ENCODE measurements at regions not wholly inside any gene's neighbourhood (a gene's known extent, or its start where the extent isn't known, plus 50 kb on each side); places are given as distances from the start of the nearest gene placed in this dataset.
"Not testable (repeated sequence)": the region's sequence is repeated elsewhere in the genome, so short reads cannot be mapped to it uniquely, and the experiment has no call there.

- no peaks in the 10 kb centered on the region for H3K9me3 ChIP-seq
- no peak overlapping the region for H3K27ac ChIP-seq
- intact Hi-C loops (cut with DNase I) = no loop called here
- TF ChIP-seq, protein P1, sequence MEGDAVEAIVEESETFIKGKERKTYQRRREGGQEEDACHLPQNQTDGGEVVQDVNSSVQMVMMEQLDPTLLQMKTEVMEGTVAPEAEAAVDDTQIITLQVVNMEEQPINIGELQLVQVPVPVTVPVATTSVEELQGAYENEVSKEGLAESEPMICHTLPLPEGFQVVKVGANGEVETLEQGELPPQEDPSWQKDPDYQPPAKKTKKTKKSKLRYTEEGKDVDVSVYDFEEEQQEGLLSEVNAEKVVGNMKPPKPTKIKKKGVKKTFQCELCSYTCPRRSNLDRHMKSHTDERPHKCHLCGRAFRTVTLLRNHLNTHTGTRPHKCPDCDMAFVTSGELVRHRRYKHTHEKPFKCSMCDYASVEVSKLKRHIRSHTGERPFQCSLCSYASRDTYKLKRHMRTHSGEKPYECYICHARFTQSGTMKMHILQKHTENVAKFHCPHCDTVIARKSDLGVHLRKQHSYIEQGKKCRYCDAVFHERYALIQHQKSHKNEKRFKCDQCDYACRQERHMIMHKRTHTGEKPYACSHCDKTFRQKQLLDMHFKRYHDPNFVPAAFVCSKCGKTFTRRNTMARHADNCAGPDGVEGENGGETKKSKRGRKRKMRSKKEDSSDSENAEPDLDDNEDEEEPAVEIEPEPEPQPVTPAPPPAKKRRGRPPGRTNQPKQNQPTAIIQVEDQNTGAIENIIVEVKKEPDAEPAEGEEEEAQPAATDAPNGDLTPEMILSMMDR (IDR thresholded peaks at IDR 0.05) = no peak
- ATAC-seq (no peak), DNase-seq (no peak)
- H3K4me1 ChIP-seq = no peaks in the 10 kb centered on the region
- H3K4me3 ChIP-seq = no peak overlapping the region
- no peaks in the 10 kb centered on the region for H3K27me3 ChIP-seq (ENCODE audit: low read depth)
- H3K36me3 ChIP-seq = no peaks in the 10 kb centered on the region
These were observed 102.6 kb upstream of the PPM1J start for GRCh38 chr1:112817555-112818373.

GRCh38 chr1:112815376-112815775 is 100.2 kb upstream of the PPM1J start:
- H3K9me3 ChIP-seq = no peaks in the 10 kb centered on the region
- intact Hi-C loops (cut with DNase I) = no loop called here
- TF ChIP-seq, protein P1 (IDR thresholded peaks at IDR 0.05) = no peak
- H3K27ac ChIP-seq = no peak overlapping the region
- H3K36me3 ChIP-seq = no peaks in the 10 kb centered on the region
- H3K4me3 ChIP-seq = no peak overlapping the region
- no peak for DNase-seq
- no peak for ATAC-seq
- no peaks in the 10 kb centered on the region for H3K27me3 ChIP-seq (ENCODE audit: low read depth)
- no peaks in the 10 kb centered on the region for H3K4me1 ChIP-seq

GRCh38 chr1:112814645-112815044 is 99.5 kb upstream of the PPM1J start:
- H3K9me3 ChIP-seq; ATAC-seq; H3K27ac ChIP-seq; intact Hi-C loops (cut with DNase I); DNase-seq; H3K36me3 ChIP-seq; H3K4me3 ChIP-seq; H3K4me1 ChIP-seq; H3K27me3 ChIP-seq (ENCODE audit: low read depth): not testable (repeated sequence)

DNA sequence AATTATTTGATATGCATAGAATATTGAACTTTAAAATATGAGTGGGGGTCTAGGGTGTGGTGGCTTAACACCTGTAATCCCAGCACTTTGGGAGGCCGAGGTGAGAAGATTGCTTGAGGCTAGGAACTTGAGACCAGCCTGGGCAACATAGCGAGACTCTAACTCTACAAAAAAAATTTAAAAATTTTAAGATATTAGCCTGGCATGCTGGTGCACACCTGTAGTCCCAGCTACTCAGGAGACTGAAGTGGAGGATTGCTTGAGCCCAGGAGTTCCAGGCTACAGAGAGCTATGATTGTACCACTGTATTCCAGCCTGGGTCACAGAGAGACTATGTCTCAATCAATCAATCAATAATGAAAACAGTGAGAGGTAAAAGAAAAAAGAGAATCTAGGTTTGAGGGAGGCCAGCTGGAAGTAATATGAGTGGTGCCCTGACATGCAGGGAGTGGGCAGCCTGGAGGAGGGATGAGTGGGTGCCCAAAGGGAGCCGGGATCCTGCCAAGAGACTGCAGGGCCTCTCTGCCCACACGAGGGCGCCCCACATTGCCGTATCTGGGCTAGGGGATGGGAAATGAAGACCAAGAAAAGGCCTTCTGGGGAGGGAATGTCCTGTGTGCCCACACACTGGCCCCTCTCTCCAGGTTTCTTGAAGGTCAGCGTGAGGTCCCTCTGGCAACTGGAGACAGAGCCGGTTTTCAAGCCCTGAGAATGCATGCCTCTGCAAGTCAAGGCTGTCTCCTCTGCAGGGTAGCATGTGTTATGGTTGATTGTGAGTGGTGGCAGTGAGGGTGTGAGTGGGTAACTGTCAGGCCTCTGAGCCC is 93.9 kb upstream of the PPM1J start:
- Histone ChIP-seq H3K4me3 (no peak overlapping the region), H3K27ac (no peak overlapping the region), H3K27me3 (ENCODE audit: low read depth) (peaks cover 6% of the 10 kb centered on the region), H3K9me3 (no peaks in the 10 kb centered on the region), H3K4me1 (no peaks in the 10 kb centered on the region), H3K36me3 (no peaks in the 10 kb centered on the region)
- DNase-seq (peak; percentile 80), ATAC-seq (peak; percentile 89 to 91)
- TF ChIP-seq, protein P1 (IDR thresholded peaks at IDR 0.05) = peak; percentile 88
- intact Hi-C loops (cut with DNase I) = no loop called here

- no peaks in the 10 kb centered on the region for H3K36me3 ChIP-seq
- H3K9me3 ChIP-seq = no peaks in the 10 kb centered on the region
- H3K27me3 ChIP-seq (ENCODE audit: low read depth) = peaks cover 8% of the 10 kb centered on the region
- DNase-seq = no peak
- intact Hi-C loops (cut with DNase I) = no loop called here
- no peaks in the 10 kb centered on the region for H3K4me1 ChIP-seq
- ATAC-seq = no peak
- TF ChIP-seq, protein P1 (IDR thresholded peaks at IDR 0.05) = no peak
- no peak overlapping the region for H3K27ac ChIP-seq
- no peak overlapping the region for H3K4me3 ChIP-seq
These were observed 92.9 kb upstream of the PPM1J start for GRCh38 chr1:112807999-112808398.

GRCh38 chr1:112807117-112807516 is 92.0 kb upstream of the PPM1J start:
- Histone ChIP-seq H3K27me3 (ENCODE audit: low read depth) (peaks cover 8% of the 10 kb centered on the region), H3K36me3 (no peaks in the 10 kb centered on the region), H3K9me3 (no peaks in the 10 kb centered on the region), H3K27ac (no peak overlapping the region), H3K4me1 (no peaks in the 10 kb centered on the region), H3K4me3 (no peak overlapping the region)
- intact Hi-C loops (cut with DNase I) = no loop called here
- ATAC-seq (no peak), DNase-seq (no peak)
- TF ChIP-seq, protein P1 (IDR thresholded peaks at IDR 0.05) = no peak
